ENCODE measurements at regions not wholly inside any gene's neighbourhood (a gene's known extent, or its start where the extent isn't known, plus 50 kb on each side); places are given as distances from the start of the nearest gene placed in this dataset.

- Mint-ChIP-seq H3K27me3 (no peaks in the 10 kb centered on the region), H3K36me3 (no peaks in the 10 kb centered on the region), H3K9me3 (no peaks in the 10 kb centered on the region), H3K4me1 (peaks cover 0 to 5% (median 3%) of the 10 kb centered on the region in 7 donors), H3K4me3 (no peak overlapping the region), H3K27ac (no peak overlapping the region)
- H3K9me3 ChIP-seq (ENCODE audit: control insufficient read depth in 2 of 3, low read length in 3 of 3) = no peaks in the 10 kb centered on the region
- ChIA-PET POLR2A (no interaction called here), CTCF (no interaction called here)
- no peak overlapping the region for H3K4me3 ChIP-seq (ENCODE audit: low read length)
- no peak for DNase-seq
- no peaks in the 10 kb centered on the region for H3K4me1 ChIP-seq (ENCODE audit: control insufficient read depth in 2 of 2, insufficient read depth in 2 of 2, low read length in 2 of 2)
- ATAC-seq = no peak
- no peaks in the 10 kb centered on the region for H3K27me3 ChIP-seq (ENCODE audit: control insufficient read depth in 2 of 2, insufficient read depth in 2 of 2, low read length in 2 of 2)
- intact Hi-C loops (cut with micrococcal nuclease) = no loop called here
- no peaks in the 10 kb centered on the region for H3K36me3 ChIP-seq (ENCODE audit: control insufficient read depth in 2 of 3, insufficient read depth in 3 of 3, low read length in 3 of 3)
- H3K27ac ChIP-seq (ENCODE audit: low read depth, low read length) = no peak overlapping the region
Measured at GRCh38 chr1:82600314-82600713, 799.6 kb downstream of the ADGRL2 start.

- Mint-ChIP-seq H3K4me3 (no peak overlapping the region), H3K4me1 (peaks cover 0 to 5% (median 3%) of the 10 kb centered on the region in 7 donors), H3K27me3 (peaks cover 0 to 4% (median 0%) of the 10 kb centered on the region in 5 donors), H3K27ac (no peak overlapping the region), H3K9me3 (no peaks in the 10 kb centered on the region), H3K36me3 (no peaks in the 10 kb centered on the region)
- no peak overlapping the region for H3K4me3 ChIP-seq (ENCODE audit: low read length)
- no peaks in the 10 kb centered on the region for H3K36me3 ChIP-seq (ENCODE audit: control insufficient read depth in 2 of 3, insufficient read depth in 3 of 3, low read length in 3 of 3)
- no peak for DNase-seq
- peak; percentile 40 for ATAC-seq
- H3K27ac ChIP-seq (ENCODE audit: low read depth, low read length) = no peak overlapping the region
- intact Hi-C loops (cut with micrococcal nuclease) = no loop called here
- no peaks in the 10 kb centered on the region for H3K9me3 ChIP-seq (ENCODE audit: control insufficient read depth in 2 of 3, low read length in 3 of 3)
- ChIA-PET CTCF (no interaction called here), POLR2A (no interaction called here)
- no peaks in the 10 kb centered on the region for H3K27me3 ChIP-seq (ENCODE audit: control insufficient read depth in 2 of 2, insufficient read depth in 2 of 2, low read length in 2 of 2)
- no peaks in the 10 kb centered on the region for H3K4me1 ChIP-seq (ENCODE audit: control insufficient read depth in 2 of 2, insufficient read depth in 2 of 2, low read length in 2 of 2)
Measured at GRCh38 chr1:82598812-82599211, 798.1 kb downstream of the ADGRL2 start.

GRCh38 chr1:82598337-82598736, 797.6 kb downstream of the ADGRL2 start:
- H3K4me1 ChIP-seq (ENCODE audit: control insufficient read depth in 2 of 2, insufficient read depth in 2 of 2, low read length in 2 of 2) = no peaks in the 10 kb centered on the region
- H3K9me3 ChIP-seq (ENCODE audit: control insufficient read depth in 2 of 3, low read length in 3 of 3) = no peaks in the 10 kb centered on the region
- ChIA-PET CTCF (no interaction called here), POLR2A (no interaction called here)
- no peak overlapping the region for H3K4me3 Mint-ChIP-seq
- peaks cover 0 to 4% (median 0%) of the 10 kb centered on the region in 5 donors for H3K27me3 Mint-ChIP-seq
- no peak overlapping the region for H3K27ac ChIP-seq (ENCODE audit: low read depth, low read length)
- no peaks in the 10 kb centered on the region for H3K36me3 Mint-ChIP-seq
- H3K27me3 ChIP-seq (ENCODE audit: control insufficient read depth in 2 of 2, insufficient read depth in 2 of 2, low read length in 2 of 2) = no peaks in the 10 kb centered on the region
- H3K36me3 ChIP-seq (ENCODE audit: control insufficient read depth in 2 of 3, insufficient read depth in 3 of 3, low read length in 3 of 3) = no peaks in the 10 kb centered on the region
- H3K4me3 ChIP-seq (ENCODE audit: low read length) = no peak overlapping the region
- H3K4me1 Mint-ChIP-seq = peaks cover 0 to 5% (median 3%) of the 10 kb centered on the region in 7 donors
- intact Hi-C loops (cut with micrococcal nuclease) = no loop called here
- ATAC-seq = no peak
- H3K27ac Mint-ChIP-seq = no peak overlapping the region
- no peak for DNase-seq
- H3K9me3 Mint-ChIP-seq = no peaks in the 10 kb centered on the region

- CTCF ChIA-PET = no interaction called here
- H3K4me3 Mint-ChIP-seq = no peak overlapping the region
Measured at GRCh38 chr1:82597649-82598048, 796.9 kb downstream of the ADGRL2 start.

GRCh38 chr1:82597141-82597540, 796.4 kb downstream of the ADGRL2 start:
- H3K27ac Mint-ChIP-seq = no peak overlapping the region
- no peak overlapping the region for H3K4me3 ChIP-seq (ENCODE audit: low read length)
- intact Hi-C loops (cut with micrococcal nuclease) = no loop called here
- peaks cover 0 to 5% (median 3%) of the 10 kb centered on the region in 7 donors for H3K4me1 Mint-ChIP-seq
- no peaks in the 10 kb centered on the region for H3K36me3 Mint-ChIP-seq
- no peaks in the 10 kb centered on the region for H3K9me3 Mint-ChIP-seq
- ATAC-seq = no peak
- no peak overlapping the region for H3K27ac ChIP-seq (ENCODE audit: low read depth, low read length)
- H3K27me3 ChIP-seq (ENCODE audit: control insufficient read depth in 2 of 2, insufficient read depth in 2 of 2, low read length in 2 of 2) = no peaks in the 10 kb centered on the region
- H3K4me3 Mint-ChIP-seq = no peak overlapping the region
- ChIA-PET CTCF (no interaction called here), POLR2A (no interaction called here)
- H3K27me3 Mint-ChIP-seq = peaks cover 0 to 4% (median 0%) of the 10 kb centered on the region in 5 donors
- DNase-seq = no peak
- H3K9me3 ChIP-seq (ENCODE audit: control insufficient read depth in 2 of 3, low read length in 3 of 3) = no peaks in the 10 kb centered on the region
- no peaks in the 10 kb centered on the region for H3K36me3 ChIP-seq (ENCODE audit: control insufficient read depth in 2 of 3, insufficient read depth in 3 of 3, low read length in 3 of 3)
- H3K4me1 ChIP-seq (ENCODE audit: control insufficient read depth in 2 of 2, insufficient read depth in 2 of 2, low read length in 2 of 2) = no peaks in the 10 kb centered on the region

More at GRCh38 chr1:82597649-82598048, 796.9 kb downstream of the ADGRL2 start:
- POLR2A ChIA-PET = no interaction called here
- H3K36me3 Mint-ChIP-seq = no peaks in the 10 kb centered on the region
- ATAC-seq (no peak), DNase-seq (no peak)
- peaks cover 0 to 4% (median 0%) of the 10 kb centered on the region in 5 donors for H3K27me3 Mint-ChIP-seq
- H3K27ac Mint-ChIP-seq = no peak overlapping the region
- Histone ChIP-seq H3K4me3 (ENCODE audit: low read length) (no peak overlapping the region), H3K36me3 (ENCODE audit: control insufficient read depth in 2 of 3, insufficient read depth in 3 of 3, low read length in 3 of 3) (no peaks in the 10 kb centered on the region), H3K9me3 (ENCODE audit: control insufficient read depth in 2 of 3, low read length in 3 of 3) (no peaks in the 10 kb centered on the region), H3K27ac (ENCODE audit: low read depth, low read length) (no peak overlapping the region), H3K4me1 (ENCODE audit: control insufficient read depth in 2 of 2, insufficient read depth in 2 of 2, low read length in 2 of 2) (no peaks in the 10 kb centered on the region), H3K27me3 (ENCODE audit: control insufficient read depth in 2 of 2, insufficient read depth in 2 of 2, low read length in 2 of 2) (no peaks in the 10 kb centered on the region)
- peaks cover 0 to 5% (median 3%) of the 10 kb centered on the region in 7 donors for H3K4me1 Mint-ChIP-seq
- no peaks in the 10 kb centered on the region for H3K9me3 Mint-ChIP-seq
- intact Hi-C loops (cut with micrococcal nuclease) = no loop called here

GRCh38 chr1:82593561-82593960, 792.8 kb downstream of the ADGRL2 start:
- peaks cover 0 to 4% (median 0%) of the 10 kb centered on the region in 5 donors for H3K27me3 Mint-ChIP-seq
- H3K27ac Mint-ChIP-seq = no peak overlapping the region
- ATAC-seq (no peak), DNase-seq (no peak)
- no peaks in the 10 kb centered on the region for H3K36me3 Mint-ChIP-seq
- no peaks in the 10 kb centered on the region for H3K9me3 ChIP-seq (ENCODE audit: control insufficient read depth in 2 of 3, low read length in 3 of 3)
- peaks cover 0 to under 1% (median 0%) of the 10 kb centered on the region in 7 donors for H3K4me1 Mint-ChIP-seq
- H3K4me3 ChIP-seq (ENCODE audit: low read length) = no peak overlapping the region
- no peak overlapping the region for H3K27ac ChIP-seq (ENCODE audit: low read depth, low read length)
- H3K36me3 ChIP-seq (ENCODE audit: control insufficient read depth in 2 of 3, insufficient read depth in 3 of 3, low read length in 3 of 3) = no peaks in the 10 kb centered on the region
- H3K9me3 Mint-ChIP-seq = peaks cover 0 to 4% (median 0%) of the 10 kb centered on the region in 11 donors
- ChIA-PET CTCF (no interaction called here), POLR2A (no interaction called here)
- intact Hi-C loops (cut with micrococcal nuclease) = no loop called here
- H3K27me3 ChIP-seq (ENCODE audit: control insufficient read depth in 2 of 2, insufficient read depth in 2 of 2, low read length in 2 of 2) = no peaks in the 10 kb centered on the region
- no peak overlapping the region for H3K4me3 Mint-ChIP-seq
- no peaks in the 10 kb centered on the region for H3K4me1 ChIP-seq (ENCODE audit: control insufficient read depth in 2 of 2, insufficient read depth in 2 of 2, low read length in 2 of 2)

GRCh38 chr1:82589588-82589987, 788.9 kb downstream of the ADGRL2 start:
- ChIA-PET POLR2A (no interaction called here), CTCF (no interaction called here)
- H3K4me1 Mint-ChIP-seq = no peaks in the 10 kb centered on the region
- no peak overlapping the region for H3K4me3 Mint-ChIP-seq
- no peak overlapping the region for H3K27ac Mint-ChIP-seq
- Histone ChIP-seq H3K36me3 (ENCODE audit: control insufficient read depth in 2 of 3, insufficient read depth in 3 of 3, low read length in 3 of 3) (no peaks in the 10 kb centered on the region), H3K4me3 (ENCODE audit: low read length) (no peak overlapping the region), H3K9me3 (ENCODE audit: control insufficient read depth in 2 of 3, low read length in 3 of 3) (no peaks in the 10 kb centered on the region), H3K27ac (ENCODE audit: low read depth, low read length) (no peak overlapping the region), H3K27me3 (ENCODE audit: control insufficient read depth in 2 of 2, insufficient read depth in 2 of 2, low read length in 2 of 2) (no peaks in the 10 kb centered on the region), H3K4me1 (ENCODE audit: control insufficient read depth in 2 of 2, insufficient read depth in 2 of 2, low read length in 2 of 2) (no peaks in the 10 kb centered on the region)
- peaks cover 0 to 2% (median 0%) of the 10 kb centered on the region in 5 donors for H3K27me3 Mint-ChIP-seq
- H3K36me3 Mint-ChIP-seq = no peaks in the 10 kb centered on the region
- H3K9me3 Mint-ChIP-seq = peaks cover 0 to 4% (median 0%) of the 10 kb centered on the region in 11 donors
- ATAC-seq = no peak
- intact Hi-C loops (cut with micrococcal nuclease) = no loop called here
- no peak for DNase-seq
